ENCODE measurements at regions not wholly inside any gene's neighbourhood (a gene's known extent, or its start where the extent isn't known, plus 50 kb on each side); places are given as distances from the start of the nearest gene placed in this dataset.

DNA sequence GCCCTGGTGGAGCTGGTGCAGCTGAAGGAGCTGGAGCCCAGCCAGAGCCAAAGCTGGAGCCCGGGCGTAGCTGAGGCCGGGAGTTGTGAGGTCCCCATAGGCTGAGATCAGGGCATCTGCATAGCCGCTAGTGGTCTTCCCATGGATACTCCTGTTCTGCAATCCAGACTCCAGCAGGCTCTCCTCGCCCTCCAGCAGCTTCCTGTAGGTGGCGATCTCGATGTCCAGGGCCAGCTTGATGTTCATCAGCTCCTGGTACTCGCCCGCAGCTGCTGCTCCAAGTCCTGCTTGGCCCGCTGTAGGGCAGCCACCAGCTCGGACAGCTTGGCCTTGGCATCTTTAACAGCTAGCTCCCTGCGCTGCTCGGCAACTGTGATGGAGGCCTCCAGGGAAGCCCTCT lies 966.1 kb downstream of the FSCB start (continued):
- TF ChIP-seq, protein P1, sequence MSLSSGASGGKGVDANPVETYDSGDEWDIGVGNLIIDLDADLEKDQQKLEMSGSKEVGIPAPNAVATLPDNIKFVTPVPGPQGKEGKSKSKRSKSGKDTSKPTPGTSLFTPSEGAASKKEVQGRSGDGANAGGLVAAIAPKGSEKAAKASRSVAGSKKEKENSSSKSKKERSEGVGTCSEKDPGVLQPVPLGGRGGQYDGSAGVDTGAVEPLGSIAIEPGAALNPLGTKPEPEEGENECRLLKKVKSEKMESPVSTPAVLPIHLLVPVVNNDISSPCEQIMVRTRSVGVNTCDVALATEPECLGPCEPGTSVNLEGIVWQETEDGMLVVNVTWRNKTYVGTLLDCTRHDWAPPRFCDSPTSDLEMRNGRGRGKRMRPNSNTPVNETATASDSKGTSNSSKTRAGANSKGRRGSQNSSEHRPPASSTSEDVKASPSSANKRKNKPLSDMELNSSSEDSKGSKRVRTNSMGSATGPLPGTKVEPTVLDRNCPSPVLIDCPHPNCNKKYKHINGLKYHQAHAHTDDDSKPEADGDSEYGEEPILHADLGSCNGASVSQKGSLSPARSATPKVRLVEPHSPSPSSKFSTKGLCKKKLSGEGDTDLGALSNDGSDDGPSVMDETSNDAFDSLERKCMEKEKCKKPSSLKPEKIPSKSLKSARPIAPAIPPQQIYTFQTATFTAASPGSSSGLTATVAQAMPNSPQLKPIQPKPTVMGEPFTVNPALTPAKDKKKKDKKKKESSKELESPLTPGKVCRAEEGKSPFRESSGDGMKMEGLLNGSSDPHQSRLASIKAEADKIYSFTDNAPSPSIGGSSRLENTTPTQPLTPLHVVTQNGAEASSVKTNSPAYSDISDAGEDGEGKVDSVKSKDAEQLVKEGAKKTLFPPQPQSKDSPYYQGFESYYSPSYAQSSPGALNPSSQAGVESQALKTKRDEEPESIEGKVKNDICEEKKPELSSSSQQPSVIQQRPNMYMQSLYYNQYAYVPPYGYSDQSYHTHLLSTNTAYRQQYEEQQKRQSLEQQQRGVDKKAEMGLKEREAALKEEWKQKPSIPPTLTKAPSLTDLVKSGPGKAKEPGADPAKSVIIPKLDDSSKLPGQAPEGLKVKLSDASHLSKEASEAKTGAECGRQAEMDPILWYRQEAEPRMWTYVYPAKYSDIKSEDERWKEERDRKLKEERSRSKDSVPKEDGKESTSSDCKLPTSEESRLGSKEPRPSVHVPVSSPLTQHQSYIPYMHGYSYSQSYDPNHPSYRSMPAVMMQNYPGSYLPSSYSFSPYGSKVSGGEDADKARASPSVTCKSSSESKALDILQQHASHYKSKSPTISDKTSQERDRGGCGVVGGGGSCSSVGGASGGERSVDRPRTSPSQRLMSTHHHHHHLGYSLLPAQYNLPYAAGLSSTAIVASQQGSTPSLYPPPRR (CRISPR knock-in tag; IDR thresholded peaks at IDR 0.05; ENCODE audit: borderline replicate concordance) = no peak
- no peak for TF ChIP-seq POLR2AphosphoS2 (IDR thresholded peaks at IDR 0.05; ENCODE audit: low read depth, low read length)
- TF ChIP-seq, protein P2, sequence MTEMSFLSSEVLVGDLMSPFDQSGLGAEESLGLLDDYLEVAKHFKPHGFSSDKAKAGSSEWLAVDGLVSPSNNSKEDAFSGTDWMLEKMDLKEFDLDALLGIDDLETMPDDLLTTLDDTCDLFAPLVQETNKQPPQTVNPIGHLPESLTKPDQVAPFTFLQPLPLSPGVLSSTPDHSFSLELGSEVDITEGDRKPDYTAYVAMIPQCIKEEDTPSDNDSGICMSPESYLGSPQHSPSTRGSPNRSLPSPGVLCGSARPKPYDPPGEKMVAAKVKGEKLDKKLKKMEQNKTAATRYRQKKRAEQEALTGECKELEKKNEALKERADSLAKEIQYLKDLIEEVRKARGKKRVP (CRISPR knock-in tag; IDR thresholded peaks at IDR 0.05) = no peak
- TF ChIP-seq, protein P3, sequence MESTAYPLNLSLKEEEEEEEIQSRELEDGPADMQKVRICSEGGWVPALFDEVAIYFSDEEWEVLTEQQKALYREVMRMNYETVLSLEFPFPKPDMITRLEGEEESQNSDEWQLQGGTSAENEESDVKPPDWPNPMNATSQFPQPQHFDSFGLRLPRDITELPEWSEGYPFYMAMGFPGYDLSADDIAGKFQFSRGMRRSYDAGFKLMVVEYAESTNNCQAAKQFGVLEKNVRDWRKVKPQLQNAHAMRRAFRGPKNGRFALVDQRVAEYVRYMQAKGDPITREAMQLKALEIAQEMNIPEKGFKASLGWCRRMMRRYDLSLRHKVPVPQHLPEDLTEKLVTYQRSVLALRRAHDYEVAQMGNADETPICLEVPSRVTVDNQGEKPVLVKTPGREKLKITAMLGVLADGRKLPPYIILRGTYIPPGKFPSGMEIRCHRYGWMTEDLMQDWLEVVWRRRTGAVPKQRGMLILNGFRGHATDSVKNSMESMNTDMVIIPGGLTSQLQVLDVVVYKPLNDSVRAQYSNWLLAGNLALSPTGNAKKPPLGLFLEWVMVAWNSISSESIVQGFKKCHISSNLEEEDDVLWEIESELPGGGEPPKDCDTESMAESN (CRISPR knock-in tag; conservative IDR thresholded peaks at IDR 0.05) = no peak
- 0 out of 2 replicates have a peak, but pooled peaks have one; percentile 57 for TF ChIP-seq DNMT1 (CRISPR knock-in tag; IDR thresholded peaks at IDR 0.05)
- no peak for TF ChIP-seq RFXAP (CRISPR knock-in tag; IDR thresholded peaks at IDR 0.05; ENCODE audit: borderline replicate concordance)
- no peak for TF ChIP-seq ZNF546 (CRISPR knock-in tag; conservative IDR thresholded peaks at IDR 0.05)
- no peak for TF ChIP-seq ZEB1 (IDR thresholded peaks at IDR 0.05; ENCODE audit: insufficient replicate concordance, low read depth)
